OCI-LY7 (cell line): ENCODE measurements at regions not wholly inside any gene's neighbourhood (a gene's known extent, or its start where the extent isn't known, plus 50 kb on each side); places are given as distances from the start of the nearest gene placed in this dataset.

Experiments
- CTCF ChIP-seq: fragments of 200-600 bp; sonication (generic); conservative IDR thresholded peaks from 2 replicates; pipeline ENCODE4 v1.5.1; 2014; ENCODE audit warnings: mild to moderate bottlenecking, antibody characterized with exemption, low read length, moderate library complexity, mixed read lengths
- EZH2phosphoT487 ChIP-seq: fragments of 200-600 bp; sonication (generic); IDR thresholded peaks from 2 replicates; pipeline ENCODE4 v1.6.1; 2018; ENCODE audit warnings: low read depth, borderline replicate concordance, mild to moderate bottlenecking, mixed run types, antibody characterized with exemption, low read length, moderate library complexity, mixed read lengths

GRCh38 chr14:96979611-96980074 is 182.5 kb downstream of the VRK1 start:
- no peak for TF ChIP-seq CTCF
- no peak for TF ChIP-seq EZH2phosphoT487
